ENCODE measurements at regions not wholly inside any gene's neighbourhood (a gene's known extent, or its start where the extent isn't known, plus 50 kb on each side); places are given as distances from the start of the nearest gene placed in this dataset.

DNA sequence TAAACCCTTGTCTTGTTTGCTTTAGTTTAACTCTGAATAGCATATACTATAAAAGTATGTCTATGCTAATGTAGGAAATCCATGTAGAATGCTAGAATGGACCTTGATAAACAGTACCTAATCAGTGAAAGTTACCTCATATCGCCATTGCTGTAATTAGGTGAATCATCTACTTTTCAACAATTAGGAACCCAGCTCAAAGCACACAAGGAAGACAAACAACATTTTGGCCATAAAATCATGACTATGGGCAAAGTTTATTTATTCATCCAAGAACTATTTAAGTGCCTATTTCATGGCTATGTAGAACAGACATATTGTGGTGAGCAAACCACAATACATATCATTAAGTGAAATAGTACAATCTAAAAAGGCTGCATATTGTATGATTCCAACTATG is 1043.2 kb downstream of the BRINP3 start:
- no peak for DNase-seq

DNA sequence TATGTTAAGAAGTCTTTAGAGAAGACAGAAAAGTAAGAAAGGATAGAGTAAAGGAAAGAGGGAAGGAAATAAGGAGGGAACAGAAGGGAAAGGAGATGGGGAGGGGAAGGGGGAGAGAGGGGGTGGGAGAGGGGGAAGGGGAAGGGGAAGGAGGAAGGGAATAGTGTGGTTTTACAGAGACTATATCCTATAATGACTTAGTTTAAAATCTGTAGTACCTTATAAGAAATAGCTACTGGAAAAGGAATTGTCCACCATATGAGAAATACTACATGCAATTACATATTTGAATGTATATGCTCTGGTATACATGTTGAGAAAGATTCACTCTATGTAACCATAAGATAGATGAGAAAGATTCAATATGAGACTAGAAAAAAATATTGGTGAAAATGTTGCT is 1042.3 kb downstream of the BRINP3 start:
- DNase-seq = no peak

DNA sequence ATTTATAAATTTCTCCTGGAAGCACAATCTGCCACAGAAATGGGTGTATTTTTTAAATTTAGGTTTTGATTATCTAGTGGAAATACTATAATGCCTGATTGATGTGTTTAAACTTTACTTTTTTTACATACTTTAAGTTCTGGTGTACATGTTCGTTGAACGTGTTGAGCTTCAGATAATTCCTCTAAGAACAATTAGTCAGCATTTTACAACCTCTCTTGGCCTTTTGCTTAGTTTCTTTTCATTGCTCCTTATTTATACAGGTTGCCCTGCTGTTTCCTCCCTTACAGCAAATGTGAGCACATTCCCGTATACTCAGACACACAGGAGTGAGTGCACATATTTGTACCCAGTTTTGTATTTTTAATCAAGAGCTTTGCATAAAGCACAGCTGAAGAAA is 1038.9 kb downstream of the BRINP3 start:
- no peak for DNase-seq

DNA sequence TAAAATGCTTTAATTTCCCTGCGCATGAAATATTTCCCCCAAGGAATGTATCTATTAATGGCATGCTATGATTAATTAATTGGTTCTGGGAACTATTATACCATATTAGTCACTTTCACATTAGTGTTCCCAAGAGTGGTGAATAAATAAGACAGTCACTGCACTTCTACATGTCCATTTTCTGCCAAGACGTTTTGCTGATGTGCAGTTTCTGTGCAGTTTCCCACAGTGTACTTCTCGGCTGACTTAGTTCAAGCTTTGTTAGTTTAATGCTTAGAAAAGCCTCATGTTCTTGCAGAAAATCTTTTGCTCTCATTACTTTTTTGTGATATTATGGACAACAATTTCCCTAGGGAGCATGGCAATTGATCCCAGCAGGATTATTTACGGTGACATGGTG is 1014.5 kb downstream of the BRINP3 start:
- DNase-seq = no peak

DNA sequence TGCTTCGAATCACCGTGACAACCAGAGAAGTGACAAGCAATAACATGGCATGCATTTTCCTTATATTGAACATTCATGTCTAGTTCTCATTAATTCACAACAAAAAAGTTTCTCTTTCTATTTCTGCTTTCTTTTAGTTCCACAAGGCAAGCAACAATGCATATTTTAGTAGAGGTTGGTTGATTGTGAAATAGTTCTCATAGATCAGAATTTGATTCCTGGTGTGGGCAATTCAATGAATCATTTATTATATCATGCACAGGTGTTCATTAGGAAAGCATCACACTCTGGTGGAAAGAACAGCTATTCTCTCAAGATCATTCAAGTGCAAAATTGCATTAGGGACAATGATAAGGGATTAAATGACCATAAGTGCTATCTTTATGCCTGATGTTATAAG is 980.9 kb downstream of the BRINP3 start:
- DNase-seq = no peak

DNA sequence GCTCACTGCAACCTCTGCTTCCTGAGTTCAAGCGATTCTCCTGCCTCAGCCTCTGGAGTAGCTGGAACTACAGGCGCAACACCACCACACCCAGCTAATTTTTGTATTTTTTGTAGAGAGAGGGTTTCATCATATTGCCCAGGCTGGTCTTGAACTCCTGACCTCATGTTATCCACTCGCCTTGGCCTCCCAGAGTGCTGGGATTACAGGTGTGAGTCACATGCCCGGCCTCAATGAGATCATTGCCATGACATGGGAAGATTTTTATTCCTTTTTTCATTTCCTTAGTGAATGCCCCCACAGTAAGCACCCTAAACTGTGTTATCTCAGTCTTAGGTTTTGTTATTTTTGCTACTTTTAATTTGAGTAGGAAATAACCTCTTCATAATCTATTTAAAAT is 977.9 kb downstream of the BRINP3 start:
- DNase-seq = no peak

DNA sequence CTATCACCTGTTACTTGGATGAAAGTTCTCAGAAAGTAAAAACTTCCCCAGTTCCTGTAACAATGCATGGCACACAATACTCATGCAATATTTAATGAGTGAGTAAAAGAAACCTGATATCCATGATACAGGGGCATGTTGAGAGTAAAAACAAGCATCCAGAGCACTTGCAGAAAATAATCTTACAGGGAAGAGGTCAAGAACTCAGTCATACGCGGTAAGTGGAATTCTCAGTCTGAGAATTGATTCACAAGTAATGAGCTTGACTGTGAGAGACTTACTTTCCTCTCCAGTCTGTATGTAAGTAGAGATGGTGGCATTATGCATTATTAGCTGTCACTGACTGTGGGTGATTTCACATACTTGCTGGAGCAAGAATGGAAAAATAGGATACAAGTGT is 976.9 kb downstream of the BRINP3 start:
- no peak for DNase-seq

DNA sequence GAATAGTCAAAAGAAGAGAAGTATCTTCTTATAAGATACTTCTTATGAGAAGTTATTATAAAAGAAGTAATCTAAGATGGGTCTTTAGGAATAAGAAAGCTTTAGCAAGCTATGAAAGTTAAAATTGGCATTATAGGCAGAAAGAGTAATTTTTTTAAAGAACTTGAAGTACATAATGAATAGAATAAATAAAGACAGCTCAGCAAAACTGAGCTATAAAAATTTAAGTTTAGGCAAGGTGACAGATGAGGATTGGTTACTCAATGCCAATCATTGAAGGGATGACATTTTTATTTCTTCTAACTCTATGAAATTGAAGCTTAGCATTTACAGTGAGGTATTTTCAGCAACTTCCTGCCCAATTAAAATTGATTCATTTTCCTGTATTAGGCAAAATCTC is 966.8 kb downstream of the BRINP3 start:
- DNase-seq = no peak

DNA sequence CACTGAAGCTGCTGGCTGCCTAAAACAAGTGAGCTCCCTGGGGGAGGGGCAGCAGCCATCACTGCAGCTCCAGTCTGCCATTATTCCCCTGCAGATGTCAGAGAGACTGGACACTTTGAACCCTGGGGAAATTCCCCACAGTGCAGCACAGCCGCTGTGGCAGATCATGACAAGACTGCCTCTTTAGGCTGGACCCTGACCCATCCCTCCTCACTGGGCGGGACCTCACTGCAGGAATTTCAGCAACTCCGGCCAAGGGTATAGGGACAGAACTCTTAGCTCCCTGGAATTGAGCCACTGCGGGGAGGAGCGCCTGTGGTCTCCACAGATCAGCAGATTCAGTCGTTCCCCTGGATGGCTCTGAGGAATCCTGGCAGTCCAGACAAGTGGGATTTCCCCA is 964.6 kb downstream of the BRINP3 start:
- DNase-seq = no peak

DNA sequence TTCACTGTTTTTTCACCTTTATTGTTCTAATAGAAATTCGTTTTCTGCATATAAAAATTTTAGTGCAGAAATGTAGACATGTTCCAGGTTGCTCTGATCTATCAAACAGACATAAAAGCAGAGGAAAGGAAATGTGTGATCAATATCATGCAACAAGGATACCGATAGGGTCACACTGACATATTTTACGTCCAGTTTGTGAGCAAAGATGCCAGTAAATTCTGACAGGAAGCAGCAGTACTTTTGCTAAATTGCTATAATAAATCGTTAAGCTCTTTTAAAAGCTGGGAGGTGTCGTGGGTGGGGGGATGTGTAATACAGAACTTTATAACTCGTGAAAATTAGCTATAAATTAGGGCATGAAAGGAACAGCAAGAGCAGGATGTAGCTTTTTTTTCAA is 955.2 kb downstream of the BRINP3 start:
- no peak for DNase-seq

DNA sequence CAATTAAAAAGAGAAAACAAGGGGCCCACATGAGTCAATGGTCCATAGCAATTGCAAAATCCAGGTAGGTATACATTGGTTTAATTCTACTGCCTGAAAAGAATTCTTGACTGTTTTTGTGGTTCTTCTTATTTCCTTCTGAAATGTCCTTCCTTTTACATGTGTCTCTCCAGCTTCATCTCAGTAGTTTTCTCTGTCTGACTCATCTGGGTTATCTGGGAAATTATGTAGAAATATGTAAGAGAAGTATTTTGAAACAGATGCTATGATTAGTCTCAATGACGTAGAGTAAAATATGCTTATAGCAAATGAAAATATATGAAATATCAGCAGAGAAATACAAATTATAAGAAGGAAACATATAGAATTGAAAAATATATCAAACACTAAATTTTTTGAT is 953.2 kb downstream of the BRINP3 start:
- no peak for DNase-seq

DNA sequence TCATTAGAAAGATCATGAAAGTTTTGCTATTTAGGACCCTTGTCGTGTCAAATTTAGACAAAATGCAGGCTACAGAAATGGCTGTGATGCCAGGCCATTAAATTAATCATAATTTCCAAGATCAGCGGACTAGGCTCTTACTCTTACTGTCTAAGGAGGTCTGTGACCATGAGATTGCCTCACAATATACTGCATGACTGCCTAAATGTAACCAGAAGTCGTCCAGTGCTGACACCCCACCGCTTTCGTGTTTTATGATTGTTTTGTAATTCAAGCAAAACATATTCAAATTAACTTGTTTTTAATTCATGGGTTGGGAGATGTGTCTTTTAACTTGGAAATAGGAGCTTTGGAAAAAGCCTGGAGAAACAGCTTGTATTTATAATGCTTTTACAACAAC is 947.5 kb downstream of the BRINP3 start:
- peak; percentile 71 to 87 for DNase-seq

DNA sequence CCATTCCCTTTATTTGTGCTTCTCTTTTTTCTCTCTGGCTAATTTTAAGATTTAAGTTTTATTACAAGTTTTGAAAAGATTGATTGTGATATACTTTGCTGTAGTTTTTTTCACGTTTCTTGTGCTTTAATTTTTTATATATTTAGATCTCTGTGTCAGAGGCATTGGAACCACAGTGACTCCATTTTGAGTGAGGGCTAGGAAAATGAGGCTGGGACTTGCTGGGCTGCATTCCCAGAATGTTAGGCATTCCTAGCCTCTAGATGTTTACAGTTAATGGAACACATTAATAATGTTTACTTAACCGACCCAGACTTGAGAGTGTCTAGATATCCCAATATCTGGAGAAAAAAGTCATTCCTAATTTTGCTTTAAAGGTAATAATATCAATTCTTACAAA is 939.4 kb downstream of the BRINP3 start:
- DNase-seq = no peak

DNA sequence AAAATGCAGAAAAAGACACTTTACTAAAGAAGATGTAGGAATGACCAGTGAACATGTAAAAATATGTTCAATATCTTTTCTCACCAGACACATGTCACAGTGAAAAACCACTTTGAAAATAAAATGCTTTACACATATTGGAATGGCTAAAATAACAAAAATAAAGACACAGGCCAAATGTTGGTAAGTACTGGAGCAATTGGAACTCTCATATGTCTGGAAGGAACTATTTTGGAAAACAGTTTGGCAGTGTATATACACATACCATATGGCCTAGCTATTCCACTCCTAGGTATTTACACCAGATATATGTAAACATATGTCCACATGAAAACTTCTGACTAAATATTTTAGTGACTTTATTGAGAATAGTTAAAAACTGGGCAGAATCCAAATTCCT is 927.2 kb downstream of the BRINP3 start:
- no peak for DNase-seq

DNA sequence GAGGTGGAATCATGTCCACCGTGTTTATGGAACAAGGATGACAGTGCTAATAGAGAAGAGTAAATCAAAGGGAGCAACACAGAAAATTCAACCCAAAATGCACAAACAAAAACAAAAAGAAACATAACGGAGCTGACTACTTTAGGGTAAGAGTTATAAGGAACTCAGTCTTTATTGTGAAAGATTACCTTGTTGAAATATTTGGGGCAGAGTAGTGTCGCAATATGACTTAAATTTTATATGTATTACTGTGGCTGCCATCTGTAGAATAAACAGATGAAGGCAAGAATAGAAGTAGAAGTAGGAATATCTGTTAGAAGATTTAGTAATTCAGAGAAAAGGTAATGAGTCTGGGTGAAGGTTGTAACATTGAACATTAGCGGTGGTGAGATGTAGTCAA is 913.9 kb downstream of the BRINP3 start:
- no peak for DNase-seq

DNA sequence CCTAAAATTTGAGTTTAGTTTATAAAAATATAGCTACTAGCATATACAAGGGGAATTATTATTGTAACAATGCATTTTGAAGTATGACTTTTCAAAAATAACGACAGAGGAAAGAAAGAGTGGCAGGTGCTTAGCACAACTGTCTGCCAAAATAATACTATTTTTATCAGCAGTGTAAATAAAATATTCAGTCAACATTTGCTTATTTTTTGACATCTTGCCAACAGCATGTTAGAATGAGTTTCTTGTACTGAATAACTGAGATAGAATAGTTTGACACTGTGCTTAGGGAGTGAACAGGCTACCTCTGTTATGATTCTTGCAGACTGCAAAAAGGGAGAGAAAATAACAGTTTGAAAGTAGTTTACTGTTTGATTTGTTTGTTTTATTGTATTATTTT is 909.8 kb downstream of the BRINP3 start:
- DNase-seq = no peak

DNA sequence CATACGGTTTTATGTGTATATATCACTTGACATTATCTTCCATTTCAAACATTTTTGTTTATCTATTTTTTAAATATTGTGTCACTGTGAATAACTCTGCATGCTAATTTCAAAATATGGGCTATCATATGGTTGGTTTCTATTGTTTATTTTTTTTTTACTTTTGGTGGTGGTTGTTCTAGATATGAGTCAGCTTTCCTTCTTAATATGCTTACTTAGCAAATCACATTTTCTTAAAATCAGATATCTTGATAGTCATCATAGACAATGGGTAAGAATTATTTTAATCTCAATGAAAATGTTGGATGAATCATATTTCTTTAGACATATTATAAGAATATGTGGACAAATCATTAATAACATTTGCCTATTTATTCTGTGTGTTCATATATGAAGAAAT is 881.5 kb downstream of the BRINP3 start:
- DNase-seq = no peak

DNA sequence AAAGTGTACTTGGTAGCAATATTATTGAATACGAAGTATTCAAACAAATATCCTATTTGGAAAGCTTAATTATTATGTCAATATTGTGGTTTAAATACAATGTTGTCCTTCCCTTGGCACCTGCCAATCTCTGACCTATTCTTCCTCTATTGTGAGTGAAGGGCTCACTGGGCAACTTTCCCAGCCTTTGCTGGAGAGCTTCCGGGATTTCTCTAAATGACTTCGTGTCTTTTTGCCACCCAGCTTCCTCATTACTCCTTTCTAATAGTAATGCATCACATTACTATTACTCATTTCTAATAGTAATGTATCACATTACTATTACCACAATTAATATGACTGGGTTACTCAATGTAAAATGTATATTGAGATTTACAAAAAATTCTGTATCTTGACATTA is 880.6 kb downstream of the BRINP3 start:
- DNase-seq = no peak

DNA sequence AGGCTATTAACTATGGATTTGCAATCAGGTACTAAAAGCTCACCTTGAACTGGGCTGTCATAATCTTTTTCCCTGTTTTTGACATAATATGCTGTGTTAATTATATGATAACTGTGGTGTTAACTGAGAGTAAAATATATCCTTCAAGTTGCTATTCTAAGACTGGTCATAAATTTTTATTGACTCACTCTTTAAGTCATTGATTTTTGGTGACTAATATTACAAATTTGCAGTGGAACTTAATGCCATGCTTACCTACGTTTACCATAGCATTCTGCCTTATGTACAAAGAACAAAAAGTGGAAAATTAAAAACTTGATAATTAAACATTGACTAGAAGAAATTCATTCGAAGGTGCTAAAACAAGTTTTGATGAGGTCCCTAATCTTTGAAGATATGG is 872.4 kb downstream of the BRINP3 start:
- DNase-seq = no peak

DNA sequence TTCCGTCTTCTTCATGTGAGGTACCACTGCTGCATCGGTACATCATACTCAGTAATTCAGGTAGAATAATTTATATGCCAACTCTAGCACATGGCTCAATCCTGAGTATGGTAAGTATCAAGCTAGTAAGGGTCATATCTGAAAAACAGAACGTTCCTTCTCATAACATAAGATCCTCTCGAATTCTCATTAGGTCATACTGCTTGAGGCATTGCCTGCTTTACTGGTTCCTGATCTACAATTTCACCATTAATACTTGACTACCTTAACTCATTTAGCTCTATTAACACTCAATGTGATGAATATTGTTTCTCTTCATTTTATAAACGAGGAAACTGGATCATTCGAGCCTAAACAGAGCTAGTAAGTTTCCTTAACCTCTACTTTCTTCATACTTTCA is 871.6 kb downstream of the BRINP3 start:
- no peak for DNase-seq

DNA sequence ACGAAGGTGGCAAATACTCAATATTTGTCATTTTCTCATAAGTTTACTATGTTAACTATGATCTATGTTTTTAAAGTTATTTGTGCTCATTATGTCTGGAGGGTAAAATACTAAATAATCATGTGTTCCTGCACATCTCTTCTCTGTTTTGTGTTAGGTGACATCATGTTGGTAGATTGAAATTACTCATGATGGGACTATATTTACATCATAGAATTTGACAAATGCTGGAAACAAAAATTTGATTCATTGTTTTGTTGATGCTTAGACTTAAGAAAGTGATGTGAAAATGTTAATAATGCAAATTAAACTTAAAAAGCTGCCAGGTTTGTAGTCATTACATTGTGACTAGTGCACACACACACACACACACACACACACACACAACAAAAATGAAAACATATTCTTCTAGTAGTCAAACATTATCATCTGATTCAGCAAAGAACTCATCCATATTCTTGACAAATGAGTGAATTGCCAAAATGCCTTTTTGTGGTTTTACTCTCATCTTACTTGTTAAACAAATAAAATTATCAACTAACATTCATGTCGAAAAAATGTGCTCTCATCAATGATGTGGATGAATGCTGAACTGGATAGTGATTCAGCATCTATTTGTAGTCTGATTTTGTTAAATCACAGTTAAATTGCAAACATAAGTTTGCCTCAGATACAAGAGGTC is 870.7 kb downstream of the BRINP3 start:
- DNase-seq = no peak

DNA sequence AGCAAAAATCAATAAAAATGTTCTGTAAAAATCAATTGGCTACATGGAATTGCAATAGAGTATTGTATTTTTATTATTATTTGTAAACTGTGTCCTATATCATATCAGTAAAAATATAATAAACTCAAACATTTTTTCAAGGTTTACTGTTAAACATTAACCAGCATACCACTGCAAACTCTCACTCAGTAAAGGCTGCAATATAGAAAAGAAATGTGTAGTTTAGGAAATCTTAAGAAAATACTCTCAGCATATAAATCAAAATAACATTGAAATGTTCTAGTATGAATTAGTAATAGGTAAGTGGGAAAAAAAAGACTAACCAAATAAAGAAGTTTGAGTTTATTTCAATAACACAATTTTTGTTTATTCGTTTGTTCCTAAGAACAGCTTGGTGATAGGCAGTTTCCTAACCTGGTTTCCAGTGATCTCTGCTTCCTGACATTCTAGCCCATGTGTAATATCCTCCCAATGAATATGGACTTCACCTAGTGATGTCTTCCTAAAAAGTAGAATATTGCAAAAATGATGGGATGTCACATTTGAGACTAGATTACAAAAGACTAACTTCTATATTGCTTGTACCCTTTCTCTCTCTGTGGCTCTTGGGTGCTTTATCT is 870.1 kb downstream of the BRINP3 start:
- no peak for DNase-seq

DNA sequence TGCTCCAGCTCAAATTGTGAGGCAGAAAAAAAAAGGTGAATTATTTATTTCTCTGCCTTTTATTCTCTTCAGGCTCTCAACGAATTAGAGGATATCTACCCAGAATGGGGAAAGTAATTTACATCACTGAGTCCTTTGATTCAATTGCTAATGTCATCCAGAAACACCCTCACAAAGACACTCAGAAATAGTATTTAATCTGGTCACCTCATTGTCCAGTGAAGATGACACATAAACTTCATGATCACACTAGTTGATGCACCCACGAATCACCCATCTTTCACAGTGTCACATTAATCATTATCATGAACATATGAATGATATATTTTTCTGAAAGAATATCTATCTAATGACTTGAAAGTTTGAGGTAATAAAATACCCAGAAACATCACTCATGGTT is 868.5 kb downstream of the BRINP3 start:
- DNase-seq = no peak

DNA sequence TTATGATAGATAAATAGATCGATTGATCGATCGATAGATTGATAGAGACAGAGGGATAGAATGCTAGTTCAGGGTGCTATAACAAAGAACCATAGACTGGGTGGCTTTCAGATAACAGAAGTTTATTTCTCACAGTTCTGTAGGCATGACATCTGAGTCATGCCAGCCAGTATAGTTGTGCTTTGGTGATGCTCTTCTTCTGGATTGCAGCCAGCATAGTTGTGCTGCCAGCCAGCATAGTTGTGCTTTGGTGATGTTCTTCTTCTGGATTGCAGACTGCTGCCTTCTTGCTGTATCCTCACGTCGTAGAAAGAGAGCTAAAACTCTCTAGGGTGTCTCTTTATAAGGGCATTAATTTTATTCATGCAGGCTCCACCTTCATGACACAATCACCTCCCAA is 860.8 kb downstream of the BRINP3 start:
- no peak for DNase-seq

DNA sequence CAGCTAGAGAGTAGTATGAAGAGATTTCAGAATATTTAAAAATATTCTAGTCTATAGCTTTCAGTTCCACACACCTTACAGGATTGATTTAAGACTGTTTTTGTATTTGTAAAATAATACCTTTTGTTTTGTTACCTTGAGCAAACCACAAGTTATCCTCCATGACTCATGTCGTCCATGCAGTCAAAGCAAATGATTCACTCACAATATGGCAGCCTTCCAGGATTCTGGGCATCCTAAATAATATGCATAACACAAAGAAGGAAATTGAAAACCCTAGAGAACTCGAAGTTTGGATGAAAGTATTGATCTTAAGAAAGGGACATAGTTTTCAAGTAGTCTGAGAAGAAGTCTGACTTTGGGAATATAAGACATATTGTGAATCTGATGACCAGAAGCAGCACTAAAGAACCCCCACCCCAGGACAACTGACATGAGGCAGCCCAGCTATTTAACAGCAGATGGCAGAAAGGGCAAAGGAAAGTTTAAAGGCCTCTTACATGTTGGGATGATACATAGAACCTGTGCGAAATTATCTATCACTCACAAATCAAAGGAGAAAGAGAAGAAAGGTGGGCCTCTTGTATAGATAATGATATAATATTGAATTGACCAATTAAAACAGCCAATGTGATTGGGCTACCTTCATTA is 857.9 kb downstream of the BRINP3 start:
- no peak for DNase-seq
